NCI-H2196 (cell line): ENCODE measurements at regions not wholly inside any gene's neighbourhood (a gene's known extent, or its start where the extent isn't known, plus 50 kb on each side); places are given as distances from the start of the nearest gene placed in this dataset.
"Not testable (repeated sequence)": the region's sequence is repeated elsewhere in the genome, so short reads cannot be mapped to it uniquely, and the experiment has no call there.

Source experiments
- DNase-seq: peaks from one replicate; lab custom pipeline; 2025; ENCODE audit not compliant: unreplicated experiment; lab: John Stamatoyannopoulos, UW

DNA sequence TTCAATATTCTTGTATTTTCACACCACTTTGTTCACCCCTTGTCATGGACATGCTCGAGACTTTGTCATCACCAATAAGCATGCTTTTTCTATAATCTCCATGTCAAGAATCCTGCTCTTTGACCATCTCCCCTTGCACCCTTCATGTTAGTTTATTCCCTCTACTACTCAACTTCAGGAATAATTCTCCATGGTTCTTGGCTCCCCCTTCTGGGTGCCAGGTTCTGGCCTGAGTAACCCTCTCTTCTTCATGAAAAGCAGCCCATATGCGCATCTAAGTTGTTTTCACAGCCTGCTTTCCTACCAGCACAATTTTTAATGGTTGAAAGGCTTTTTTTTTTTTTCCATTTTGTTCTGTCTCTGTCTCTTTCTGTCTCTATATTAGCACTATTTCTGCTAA is 160.7 kb downstream of the LEPR start:
- no peak for DNase-seq

- no peak for DNase-seq
Observed at GRCh38 chr1:65584399-65584798, 163.9 kb downstream of the LEPR start.

GRCh38 chr1:65590279-65590678 is 169.8 kb downstream of the LEPR start:
- DNase-seq: no peak

DNA sequence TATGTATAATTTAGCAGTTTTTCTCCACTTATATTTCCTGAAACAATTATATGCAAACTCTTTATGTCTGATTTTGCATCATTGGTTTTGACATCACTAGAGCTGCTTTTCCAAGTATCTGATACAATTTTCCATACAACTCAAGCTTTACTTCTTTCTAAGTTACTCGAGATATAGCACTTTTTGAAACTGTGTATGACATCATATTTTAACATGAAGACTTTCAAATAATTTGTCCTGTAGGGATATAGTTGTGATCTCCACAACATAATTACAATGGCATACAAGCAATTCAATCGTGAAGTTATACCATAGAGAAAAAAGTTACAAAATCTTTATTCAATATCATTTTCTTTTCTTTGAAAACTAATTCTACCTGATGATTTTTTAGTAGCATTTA is 173.0 kb downstream of the LEPR start:
- DNase-seq: no peak

DNA sequence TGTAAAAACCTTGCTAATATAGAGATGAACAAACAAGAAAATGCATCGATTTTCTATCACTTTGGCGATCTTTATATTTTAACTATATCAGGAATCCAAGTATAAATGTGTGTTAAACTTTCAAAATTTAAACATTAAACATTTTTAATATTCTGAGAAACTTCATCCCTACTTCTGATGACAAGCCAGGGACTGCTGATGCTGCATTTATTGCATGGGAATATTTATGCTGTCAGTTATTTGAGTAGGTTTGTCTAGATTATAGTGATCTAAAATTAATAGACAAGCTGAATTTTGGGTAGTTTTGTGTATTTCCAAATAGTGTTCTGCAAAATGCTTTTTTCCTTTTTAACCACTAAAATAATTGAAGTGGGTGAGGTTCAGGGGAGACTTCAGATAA is 175.3 kb downstream of the LEPR start:
- DNase-seq: no peak

DNA sequence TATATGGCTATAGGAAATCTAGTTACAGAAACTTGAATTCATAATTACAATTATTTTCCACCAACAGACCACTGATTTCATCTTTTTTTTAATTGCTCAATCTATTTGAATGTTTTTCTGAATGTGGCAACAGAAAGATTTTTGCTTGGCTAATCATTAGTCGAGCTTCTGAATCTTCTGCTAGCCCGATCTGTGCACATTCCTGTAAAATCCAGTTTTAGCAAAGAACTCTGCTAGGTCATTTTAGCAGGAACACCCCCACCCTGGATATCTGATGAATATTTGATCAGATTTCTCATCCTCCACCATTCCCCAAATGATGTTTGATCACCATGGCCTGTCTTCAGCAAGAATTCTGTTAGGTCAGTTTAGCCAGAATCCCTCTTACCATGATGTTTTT is 176.3 kb downstream of the LEPR start:
- no peak for DNase-seq

GRCh38 chr1:65605621-65606020 is 185.2 kb downstream of the LEPR start:
- no peak for DNase-seq

- no peak for DNase-seq
Observed at GRCh38 chr1:65606426-65606825, 186.0 kb downstream of the LEPR start.

- no peak for DNase-seq
Observed at GRCh38 chr1:65613884-65614283, 178.8 kb upstream of the PDE4B start.

DNA sequence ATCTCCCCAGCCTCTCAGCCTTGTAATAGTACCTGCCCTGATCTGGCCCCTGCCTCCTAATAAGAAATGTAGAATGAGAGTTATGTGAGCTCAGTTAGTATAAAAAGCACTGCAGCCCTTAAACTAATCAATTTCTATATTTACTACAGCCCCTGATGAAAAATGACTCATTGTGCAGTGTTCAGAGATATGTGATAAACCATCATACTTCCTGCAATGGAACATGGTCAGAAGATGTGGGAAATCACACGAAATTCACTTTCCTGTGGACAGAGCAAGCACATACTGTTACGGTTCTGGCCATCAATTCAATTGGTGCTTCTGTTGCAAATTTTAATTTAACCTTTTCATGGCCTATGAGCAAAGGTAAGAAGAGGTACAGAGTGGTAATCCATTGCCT is 176.8 kb upstream of the PDE4B start:
- DNase-seq: no peak

DNA sequence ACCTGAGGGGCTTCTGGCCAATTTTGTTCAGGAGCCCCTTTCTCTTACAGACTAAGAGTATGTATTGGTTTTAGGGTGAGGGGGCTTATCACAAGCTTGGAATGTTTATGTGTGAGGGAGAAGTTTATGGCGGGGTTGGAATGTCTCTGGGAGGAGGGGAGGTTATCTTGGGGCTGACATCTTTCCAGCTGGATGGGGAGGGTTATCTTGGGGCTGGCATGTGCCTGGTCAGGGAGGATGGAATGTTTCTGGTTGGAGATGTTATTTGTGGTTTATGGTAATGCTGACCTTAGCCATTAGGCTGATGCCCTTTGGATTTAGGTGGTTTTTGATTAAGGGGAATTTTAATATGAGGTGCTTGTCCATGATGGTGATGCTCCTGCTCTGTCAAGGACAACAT is 171.0 kb upstream of the PDE4B start:
- DNase-seq: not testable (repeated sequence)

- DNase-seq: no peak
Observed at GRCh38 chr1:65623895-65624294, 168.8 kb upstream of the PDE4B start.

- no peak for DNase-seq
Observed at GRCh38 chr1:65625528-65625927, 167.2 kb upstream of the PDE4B start.

DNA sequence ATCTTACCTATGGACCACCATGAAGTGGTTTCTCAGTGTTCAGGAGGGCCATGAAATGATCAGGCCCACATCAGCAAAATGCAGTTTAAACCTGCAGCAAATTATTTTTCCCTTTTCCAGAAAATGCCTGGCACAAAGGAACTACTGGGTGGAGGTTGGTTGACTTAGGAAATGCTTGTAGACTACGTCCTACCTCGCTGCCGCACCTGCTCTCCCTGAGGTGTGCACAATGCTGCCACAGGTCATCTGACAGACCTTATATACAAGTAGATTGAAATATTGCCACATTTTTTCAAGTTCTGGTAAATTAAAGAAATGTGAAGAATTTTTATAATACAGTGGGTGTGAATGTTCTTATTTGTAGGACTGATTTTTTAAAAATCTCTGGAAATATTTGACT is 166.7 kb upstream of the PDE4B start:
- no peak for DNase-seq

DNA sequence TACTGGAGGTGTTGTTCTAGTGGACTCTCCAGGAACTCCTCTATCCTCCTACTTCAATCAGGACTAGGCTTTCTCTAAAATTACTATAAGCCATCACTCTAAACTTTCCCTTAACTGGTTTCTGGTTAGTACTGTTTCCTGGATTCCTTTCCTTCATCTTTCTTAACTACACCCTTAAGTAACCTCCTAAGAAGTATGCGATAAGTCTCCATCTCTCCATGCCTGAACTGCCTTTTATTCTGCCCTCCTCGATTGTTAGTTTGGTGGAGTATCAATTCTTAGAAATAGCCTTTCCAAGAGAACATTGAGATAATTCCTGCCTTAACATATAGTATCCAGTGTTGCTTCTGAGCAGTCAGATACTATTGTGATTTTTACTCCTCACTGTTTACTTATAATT is 162.9 kb upstream of the PDE4B start:
- no peak for DNase-seq

GRCh38 chr1:65630855-65631254 is 161.8 kb upstream of the PDE4B start:
- DNase-seq: no peak

DNA sequence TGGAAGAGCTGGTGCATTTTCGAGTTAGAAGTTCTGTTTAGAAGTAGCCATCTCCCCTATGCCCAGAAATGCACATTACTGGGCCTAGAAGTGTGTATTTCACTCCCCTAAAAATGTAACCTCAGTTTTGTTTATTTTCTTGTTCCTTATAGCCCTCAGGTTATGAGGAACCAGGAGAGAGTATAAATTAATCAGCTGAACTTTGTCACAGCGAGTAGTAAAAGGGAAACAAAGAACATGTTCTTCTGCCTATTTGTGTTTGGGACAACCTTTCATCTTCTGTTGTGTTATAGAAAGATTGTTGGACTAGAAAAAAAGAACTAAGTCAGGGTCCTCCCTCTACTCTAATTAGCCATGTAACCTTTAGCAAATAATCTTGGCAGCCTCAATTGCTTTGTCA is 160.5 kb upstream of the PDE4B start:
- DNase-seq: no peak

GRCh38 chr1:65640046-65640445 is 152.6 kb upstream of the PDE4B start:
- no peak for DNase-seq

DNA sequence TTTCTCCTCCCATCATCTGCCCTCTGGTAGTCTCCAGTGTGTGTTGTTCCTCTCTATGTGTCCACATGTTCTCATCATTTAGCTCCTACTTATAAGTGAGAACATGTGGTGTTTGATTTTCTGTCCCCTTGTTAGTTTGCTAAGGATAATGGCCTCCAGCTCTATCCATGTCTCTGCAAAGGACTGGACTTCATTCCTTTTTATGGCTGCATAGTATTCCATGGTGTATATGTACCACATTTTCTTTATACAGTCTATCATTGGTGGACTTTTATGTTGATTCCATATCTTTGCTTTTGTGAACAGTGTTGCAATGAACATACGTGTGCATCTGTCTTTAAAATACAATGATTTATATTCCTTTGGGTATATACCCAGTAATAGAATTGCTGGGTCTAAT is 143.5 kb upstream of the PDE4B start:
- not testable (repeated sequence) for DNase-seq

GRCh38 chr1:65650682-65651081 is 142.0 kb upstream of the PDE4B start:
- no peak for DNase-seq

DNA sequence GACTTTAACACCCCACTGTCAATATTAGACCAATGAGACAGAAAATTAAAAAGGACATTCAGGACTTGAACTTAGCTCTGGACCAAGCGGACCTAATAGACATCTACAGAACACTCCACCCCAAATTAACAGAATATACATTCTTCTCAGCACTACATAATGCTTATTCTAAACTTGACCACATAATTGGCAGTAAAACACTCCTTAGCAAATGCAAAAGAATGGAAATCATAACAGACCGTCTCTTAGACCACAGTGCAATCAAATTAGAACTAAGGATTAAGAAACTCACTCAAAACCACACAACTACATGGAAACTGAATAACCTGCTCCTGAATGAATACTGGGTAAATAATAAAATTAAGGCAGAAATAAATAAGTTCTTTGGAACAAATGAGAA is 138.2 kb upstream of the PDE4B start:
- DNase-seq: not testable (repeated sequence)

DNA sequence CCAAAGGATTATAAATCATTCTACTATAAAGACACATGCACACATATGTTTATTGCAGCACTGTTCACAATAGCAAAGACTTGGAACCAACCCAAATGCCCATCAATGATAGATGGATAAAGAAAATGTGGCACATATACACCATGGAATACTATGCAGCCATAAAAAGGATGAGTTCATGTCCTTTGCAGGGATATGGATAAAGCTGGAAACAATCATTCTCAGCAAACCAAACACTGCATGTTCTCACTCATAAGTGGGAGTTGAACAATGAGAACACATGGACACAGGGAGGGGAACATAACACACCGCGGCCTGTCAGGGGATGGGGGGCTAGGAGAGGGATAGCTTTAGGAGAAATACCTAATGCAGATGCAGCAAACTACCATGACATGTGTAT is 135.1 kb upstream of the PDE4B start:
- DNase-seq: not testable (repeated sequence)

GRCh38 chr1:65658122-65658521 is 134.6 kb upstream of the PDE4B start:
- DNase-seq: no peak

DNA sequence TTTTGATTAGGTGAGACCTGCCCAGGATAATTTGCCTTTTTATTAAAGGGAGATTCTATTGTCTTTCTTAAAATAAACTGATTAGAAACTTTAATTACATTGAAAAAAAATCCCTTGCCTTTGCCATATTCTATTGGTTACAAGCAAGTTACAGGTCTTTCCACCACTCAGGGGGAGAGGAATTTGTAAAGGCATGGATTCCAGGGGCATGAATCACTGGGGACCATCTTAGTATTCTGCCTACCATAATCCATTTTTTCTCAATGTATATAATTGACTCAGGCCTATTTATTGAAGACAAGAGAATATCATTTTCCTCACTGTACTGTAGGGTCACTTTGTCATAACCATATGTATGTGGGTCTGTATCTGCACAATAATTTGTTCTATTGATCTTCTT is 124.3 kb upstream of the PDE4B start:
- no peak for DNase-seq
